ENCODE measurements at regions not wholly inside any gene's neighbourhood (a gene's known extent, or its start where the extent isn't known, plus 50 kb on each side); places are given as distances from the start of the nearest gene placed in this dataset.
A peak's percentile ranks its signal among the peaks of the same experiment; 100 is the strongest.

DNA sequence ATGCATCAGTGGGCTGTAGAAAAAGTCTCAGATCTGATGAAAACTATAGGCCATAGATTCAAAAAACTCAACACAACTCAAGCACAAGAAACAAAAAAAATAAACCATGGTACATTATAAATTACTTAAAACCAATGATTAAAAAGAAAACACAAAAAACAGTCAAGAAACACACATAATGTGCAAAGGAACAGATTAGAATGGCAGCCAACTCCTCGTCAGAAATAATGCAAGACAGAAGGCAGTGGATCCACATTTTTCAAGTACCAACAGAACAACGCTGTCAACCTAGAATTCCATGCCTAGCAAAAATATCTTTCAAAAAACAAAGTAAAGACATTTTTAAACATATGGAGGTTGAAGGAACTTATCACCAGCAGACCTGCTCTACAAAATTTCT, 69.7 kb downstream of the PSMB1 start:
- Histone ChIP-seq H3K9ac (ENCODE audit: low read length) (no peak overlapping the region), H3K79me2 (ENCODE audit: insufficient read depth, low read length) (no peaks in the 10 kb centered on the region), H2AFZ (ENCODE audit: low read depth, low read length) (no peak overlapping the region), H3K4me1 (ENCODE audit: insufficient read depth, low read length) (no peaks in the 10 kb centered on the region), H3K27ac (ENCODE audit: low read depth, low read length) (no peak overlapping the region), H3K36me3 (ENCODE audit: insufficient read depth, low read length) (no peaks in the 10 kb centered on the region), H3K4me3 (ENCODE audit: insufficient read depth, low read depth, low read length) (no peak overlapping the region), H3K9me3 (ENCODE audit: insufficient read depth, low read depth, low read length) (no peaks in the 10 kb centered on the region), H3K4me2 (ENCODE audit: low read length) (no peak overlapping the region), H3K27me3 (ENCODE audit: insufficient read depth, low read length) (no peaks in the 10 kb centered on the region), H4K20me1 (ENCODE audit: insufficient read depth, low read length) (no peaks in the 10 kb centered on the region)
- TF ChIP-seq, protein P1, sequence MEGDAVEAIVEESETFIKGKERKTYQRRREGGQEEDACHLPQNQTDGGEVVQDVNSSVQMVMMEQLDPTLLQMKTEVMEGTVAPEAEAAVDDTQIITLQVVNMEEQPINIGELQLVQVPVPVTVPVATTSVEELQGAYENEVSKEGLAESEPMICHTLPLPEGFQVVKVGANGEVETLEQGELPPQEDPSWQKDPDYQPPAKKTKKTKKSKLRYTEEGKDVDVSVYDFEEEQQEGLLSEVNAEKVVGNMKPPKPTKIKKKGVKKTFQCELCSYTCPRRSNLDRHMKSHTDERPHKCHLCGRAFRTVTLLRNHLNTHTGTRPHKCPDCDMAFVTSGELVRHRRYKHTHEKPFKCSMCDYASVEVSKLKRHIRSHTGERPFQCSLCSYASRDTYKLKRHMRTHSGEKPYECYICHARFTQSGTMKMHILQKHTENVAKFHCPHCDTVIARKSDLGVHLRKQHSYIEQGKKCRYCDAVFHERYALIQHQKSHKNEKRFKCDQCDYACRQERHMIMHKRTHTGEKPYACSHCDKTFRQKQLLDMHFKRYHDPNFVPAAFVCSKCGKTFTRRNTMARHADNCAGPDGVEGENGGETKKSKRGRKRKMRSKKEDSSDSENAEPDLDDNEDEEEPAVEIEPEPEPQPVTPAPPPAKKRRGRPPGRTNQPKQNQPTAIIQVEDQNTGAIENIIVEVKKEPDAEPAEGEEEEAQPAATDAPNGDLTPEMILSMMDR (IDR thresholded peaks at IDR 0.05; ENCODE audit: insufficient read depth, low read depth, low read length) = no peak
- TF ChIP-seq EZH2 (IDR thresholded peaks at IDR 0.05; ENCODE audit: insufficient read depth, low read length) = no peak
- Mint-ChIP-seq H3K36me3 (ENCODE audit: low read depth, unreplicated experiment) (no peaks in the 10 kb centered on the region), H3K27me3 (ENCODE audit: low read depth, unreplicated experiment) (peaks cover 4% of the 10 kb centered on the region), H3K4me1 (ENCODE audit: low read depth, unreplicated experiment) (no peaks in the 10 kb centered on the region), H3K27ac (ENCODE audit: unreplicated experiment) (no peak overlapping the region), H3K9me3 (ENCODE audit: unreplicated experiment) (peaks cover 8% of the 10 kb centered on the region), H3K4me3 (ENCODE audit: unreplicated experiment) (no peak overlapping the region)
- FAIRE-seq (no peak), DNase-seq (ENCODE audit: low read depth) (no peak)

GRCh38 chr6:170480050-170480692, 72.9 kb downstream of the PSMB1 start:
- Histone ChIP-seq H3K79me2 (ENCODE audit: insufficient read depth, low read length) (no peaks in the 10 kb centered on the region), H3K4me2 (ENCODE audit: low read length) (no peak overlapping the region), H3K9me3 (ENCODE audit: insufficient read depth, low read depth, low read length) (no peaks in the 10 kb centered on the region), H3K27ac (ENCODE audit: low read depth, low read length) (no peak overlapping the region), H3K36me3 (ENCODE audit: insufficient read depth, low read length) (no peaks in the 10 kb centered on the region), H2AFZ (ENCODE audit: low read depth, low read length) (no peak overlapping the region), H3K27me3 (ENCODE audit: insufficient read depth, low read length) (no peaks in the 10 kb centered on the region), H3K4me3 (ENCODE audit: insufficient read depth, low read depth, low read length) (no peak overlapping the region), H4K20me1 (ENCODE audit: insufficient read depth, low read length) (no peaks in the 10 kb centered on the region), H3K9ac (ENCODE audit: low read length) (no peak overlapping the region), H3K4me1 (ENCODE audit: insufficient read depth, low read length) (no peaks in the 10 kb centered on the region)
- no peak for TF ChIP-seq EZH2 (IDR thresholded peaks at IDR 0.05; ENCODE audit: insufficient read depth, low read length)
- TF ChIP-seq, protein P1 (IDR thresholded peaks at IDR 0.05; ENCODE audit: insufficient read depth, low read depth, low read length) = no peak
- Mint-ChIP-seq H3K36me3 (ENCODE audit: low read depth, unreplicated experiment) (no peaks in the 10 kb centered on the region), H3K9me3 (ENCODE audit: unreplicated experiment) (peaks cover 12% of the 10 kb centered on the region), H3K4me1 (ENCODE audit: low read depth, unreplicated experiment) (no peaks in the 10 kb centered on the region), H3K27ac (ENCODE audit: unreplicated experiment) (no peak overlapping the region), H3K27me3 (ENCODE audit: low read depth, unreplicated experiment) (peaks cover 7% of the 10 kb centered on the region), H3K4me3 (ENCODE audit: unreplicated experiment) (no peak overlapping the region)
- DNase-seq (ENCODE audit: low read depth) = peak; percentile 2
- FAIRE-seq = no peak

DNA sequence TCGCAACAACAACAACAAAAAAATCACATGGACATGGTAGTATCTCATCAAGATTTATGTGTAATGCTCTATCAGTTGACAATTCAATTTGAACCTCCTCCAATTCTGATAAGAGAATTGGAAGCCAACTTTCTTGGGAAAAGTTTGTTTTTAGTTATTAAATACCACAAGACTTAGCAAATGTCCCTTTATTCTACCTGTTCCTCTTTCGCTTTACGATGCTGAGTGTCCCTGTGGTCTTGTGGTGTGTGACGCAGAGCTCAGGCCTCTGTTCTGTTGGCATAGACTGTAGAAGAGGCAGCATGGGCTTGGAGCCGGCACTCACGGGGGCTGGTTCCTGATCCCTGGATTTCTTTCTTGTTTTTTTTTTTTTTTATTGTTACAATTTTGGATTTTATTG, 76.7 kb downstream of the PSMB1 start:
- Histone ChIP-seq H3K27ac (ENCODE audit: low read depth, low read length) (no peak overlapping the region), H3K36me3 (ENCODE audit: insufficient read depth, low read length) (no peaks in the 10 kb centered on the region), H3K9me3 (ENCODE audit: insufficient read depth, low read depth, low read length) (no peaks in the 10 kb centered on the region), H3K4me1 (ENCODE audit: insufficient read depth, low read length) (no peaks in the 10 kb centered on the region), H3K4me3 (ENCODE audit: insufficient read depth, low read depth, low read length) (no peak overlapping the region), H2AFZ (ENCODE audit: low read depth, low read length) (no peak overlapping the region), H3K9ac (ENCODE audit: low read length) (no peak overlapping the region), H3K79me2 (ENCODE audit: insufficient read depth, low read length) (no peaks in the 10 kb centered on the region), H3K27me3 (ENCODE audit: insufficient read depth, low read length) (peaks cover 6% of the 10 kb centered on the region), H3K4me2 (ENCODE audit: low read length) (no peak overlapping the region), H4K20me1 (ENCODE audit: insufficient read depth, low read length) (no peaks in the 10 kb centered on the region)
- H3K9me3 Mint-ChIP-seq (ENCODE audit: unreplicated experiment) = peaks cover 4% of the 10 kb centered on the region
- FAIRE-seq (no peak), DNase-seq (ENCODE audit: low read depth) (no peak)
- no peak overlapping the region for H3K4me3 Mint-ChIP-seq (ENCODE audit: unreplicated experiment)
- no peaks in the 10 kb centered on the region for H3K36me3 Mint-ChIP-seq (ENCODE audit: low read depth, unreplicated experiment)
- no peaks in the 10 kb centered on the region for H3K4me1 Mint-ChIP-seq (ENCODE audit: low read depth, unreplicated experiment)
- H3K27ac Mint-ChIP-seq (ENCODE audit: unreplicated experiment) = no peak overlapping the region
- H3K27me3 Mint-ChIP-seq (ENCODE audit: low read depth, unreplicated experiment) = peaks cover 32% of the 10 kb centered on the region
- TF ChIP-seq, protein P1 (IDR thresholded peaks at IDR 0.05; ENCODE audit: insufficient read depth, low read depth, low read length) = no peak
- no peak for TF ChIP-seq EZH2 (IDR thresholded peaks at IDR 0.05; ENCODE audit: insufficient read depth, low read length)

Data from astrocyte (in vitro differentiated cells and primary cell).